ENCODE measurements at regions not wholly inside any gene's neighbourhood (a gene's known extent, or its start where the extent isn't known, plus 50 kb on each side); places are given as distances from the start of the nearest gene placed in this dataset.

GRCh38 chr10:43945094-43945730 is 296.5 kb upstream of the ZNF32 start:
- no peak for DNase-seq

DNA sequence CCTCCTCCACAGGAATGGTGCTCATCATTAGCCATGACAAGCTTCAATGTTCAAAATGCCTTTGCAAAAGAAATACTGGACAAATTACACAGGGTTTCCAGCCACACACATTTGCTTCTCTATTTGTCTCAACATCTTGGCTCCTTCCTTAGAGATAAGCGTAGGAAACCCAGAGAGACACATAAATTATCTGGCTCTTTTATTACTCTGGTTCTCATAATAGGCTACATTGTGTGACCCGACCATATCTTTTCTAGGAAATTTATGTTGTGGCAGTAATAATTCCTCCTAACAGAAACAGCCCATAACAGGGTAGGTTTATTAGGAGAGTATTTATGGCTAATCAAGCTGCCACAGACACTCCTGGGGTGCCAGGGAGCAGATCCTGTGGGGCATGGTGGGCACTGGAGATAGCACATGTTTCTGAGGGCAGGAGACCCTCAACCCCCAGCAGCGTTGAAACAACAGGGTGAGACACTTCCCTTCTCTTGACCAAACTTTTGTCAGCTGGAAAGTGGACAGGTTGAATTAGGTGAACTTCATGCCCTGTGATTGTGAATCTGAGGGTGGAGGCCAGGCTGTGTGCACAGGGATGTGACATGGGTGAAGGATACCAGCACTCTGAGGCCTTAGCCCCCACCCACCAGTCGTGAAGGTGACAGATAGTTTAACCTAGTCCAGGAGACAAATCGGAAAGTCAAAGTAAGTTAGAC is 295.9 kb upstream of the ZNF32 start:
- DNase-seq: no peak

GRCh38 chr10:43943818-43944360 is 295.2 kb upstream of the ZNF32 start:
- no peak for DNase-seq

GRCh38 chr10:43943119-43943817 is 294.6 kb upstream of the ZNF32 start:
- no peak for DNase-seq

- DNase-seq: no peak
These were observed 293.6 kb upstream of the ZNF32 start for GRCh38 chr10:43942096-43942850.

- DNase-seq: no peak
These were observed 292.5 kb upstream of the ZNF32 start for GRCh38 chr10:43940898-43941837.

DNA sequence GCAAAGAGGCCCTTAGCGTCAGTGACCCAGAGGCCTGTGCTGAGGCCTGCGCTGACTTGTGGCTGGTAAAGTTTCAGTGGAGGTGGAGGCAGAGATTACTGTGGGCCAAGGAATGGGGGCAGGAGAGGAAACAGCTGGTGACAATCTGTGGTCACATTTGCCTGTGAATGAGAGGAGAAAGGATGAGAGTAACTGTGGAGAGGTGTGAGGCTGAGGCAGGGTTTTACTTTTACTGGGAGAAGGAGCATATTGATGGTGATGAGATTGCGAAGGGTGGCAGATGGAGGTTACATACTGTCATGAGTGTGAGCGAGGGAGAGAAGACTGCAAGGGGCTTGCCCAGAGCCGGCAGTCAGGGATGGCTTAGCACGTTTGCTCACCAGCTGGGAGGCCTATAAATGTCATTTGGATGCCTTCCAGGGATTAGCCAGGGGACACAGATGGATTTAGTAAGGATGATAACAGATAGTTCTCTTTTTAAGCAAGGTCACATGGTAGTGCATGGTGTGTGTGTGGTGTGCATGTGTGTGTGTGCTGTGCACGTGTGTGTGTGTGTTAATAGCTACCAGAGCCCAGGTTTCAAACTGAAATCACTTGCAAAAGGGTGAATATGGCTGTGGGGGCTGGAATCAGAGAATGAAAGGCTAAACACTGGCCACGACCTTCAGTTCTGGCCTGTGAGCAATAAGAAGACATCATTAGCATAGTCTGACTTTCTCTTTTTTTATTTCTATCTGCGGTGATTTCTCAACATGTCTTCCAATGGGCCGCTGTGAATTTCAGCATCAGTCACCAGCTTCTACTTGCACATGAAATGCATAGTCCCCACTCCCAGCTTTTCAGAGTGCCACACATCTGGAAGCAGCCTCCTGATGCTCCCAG is 291.5 kb upstream of the ZNF32 start:
- no peak for DNase-seq

GRCh38 chr10:43939389-43939938 is 290.8 kb upstream of the ZNF32 start:
- DNase-seq: no peak

DNA sequence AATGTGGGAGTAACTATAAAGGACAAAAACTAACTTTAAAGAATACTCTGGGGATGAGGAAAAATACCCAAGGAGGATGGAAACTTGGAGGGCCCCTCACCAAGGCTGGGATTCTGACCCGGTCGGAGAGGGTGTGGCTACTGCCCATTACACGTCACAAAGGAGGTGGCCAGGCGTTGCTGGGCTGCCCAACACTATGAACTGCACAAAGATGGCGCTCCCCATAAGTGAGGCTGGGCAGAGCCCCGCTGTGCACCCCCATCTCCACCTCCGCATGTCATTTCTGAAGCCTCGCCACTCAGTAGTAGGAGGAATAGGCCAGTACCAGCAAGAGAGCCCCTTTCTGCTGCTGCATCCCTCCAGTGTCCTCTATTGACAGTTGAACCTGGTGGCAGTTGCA is 290.1 kb upstream of the ZNF32 start:
- no peak for DNase-seq

GRCh38 chr10:43931308-43931930 is 282.7 kb upstream of the ZNF32 start:
- no peak for DNase-seq

DNA sequence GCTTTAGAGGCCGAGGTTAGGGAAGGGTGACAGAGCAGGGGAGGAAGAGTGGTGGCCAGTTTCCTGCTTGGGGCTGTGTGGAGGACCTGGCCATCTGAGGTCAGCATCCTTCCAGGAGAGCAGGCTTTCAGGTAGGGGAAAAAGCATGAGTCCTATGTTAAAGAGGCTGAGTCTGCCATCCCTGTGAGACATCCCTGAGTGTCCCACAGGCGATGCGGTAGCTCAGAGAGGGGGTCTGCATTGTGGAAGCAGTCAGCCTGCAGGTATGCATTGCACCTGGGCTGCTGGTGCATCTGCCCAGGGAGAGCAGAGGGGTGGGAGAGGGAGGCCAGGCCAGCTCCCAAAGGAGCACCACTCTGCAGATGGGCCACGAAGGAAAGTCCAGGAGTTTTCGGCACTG is 282.1 kb upstream of the ZNF32 start:
- no peak for DNase-seq

DNA sequence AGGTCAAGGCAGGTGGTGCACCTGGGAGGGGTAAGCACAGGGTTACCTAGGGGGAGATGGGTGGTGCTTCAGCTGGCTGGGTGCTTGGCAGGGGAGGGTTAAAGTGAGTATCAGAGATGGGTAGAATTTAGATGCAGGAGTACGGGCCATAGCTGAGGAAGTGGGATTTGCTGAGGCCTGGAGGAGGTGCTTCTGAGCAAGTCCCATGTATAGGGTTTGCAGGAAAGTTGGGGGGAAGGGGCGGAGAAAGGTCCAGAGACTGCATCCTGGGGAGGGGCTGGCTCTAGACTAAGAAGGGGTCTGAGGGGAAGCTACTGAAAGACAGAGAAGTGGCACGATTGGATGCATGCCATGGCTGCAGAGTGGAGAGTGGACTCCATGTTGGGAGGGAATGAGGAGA is 281.6 kb upstream of the ZNF32 start:
- DNase-seq: no peak

DNA sequence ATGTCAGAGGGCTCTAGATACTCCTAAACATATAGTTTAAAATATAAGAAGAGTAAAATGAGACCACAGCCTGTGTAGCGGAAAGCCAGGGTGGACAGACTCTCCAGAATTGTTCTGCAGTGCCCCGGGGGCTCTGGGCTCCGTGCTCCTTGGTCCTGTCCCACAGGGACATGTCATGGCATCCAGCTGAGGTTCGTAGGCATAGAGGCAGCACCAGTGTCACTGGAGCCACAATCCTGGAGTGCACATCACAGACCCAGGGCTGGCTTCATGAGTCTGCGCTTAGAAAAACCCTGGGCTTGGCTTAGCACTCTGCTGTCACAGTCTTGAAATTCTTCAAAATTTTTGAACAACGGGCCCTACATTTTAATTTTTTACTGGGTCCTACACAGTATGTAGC is 280.4 kb upstream of the ZNF32 start:
- DNase-seq: no peak

- DNase-seq: no peak
These were observed 279.8 kb upstream of the ZNF32 start for GRCh38 chr10:43928425-43928968.

- no peak for DNase-seq
These were observed 278.3 kb upstream of the ZNF32 start for GRCh38 chr10:43926875-43927406.

- DNase-seq: no peak
These were observed 277.7 kb upstream of the ZNF32 start for GRCh38 chr10:43926371-43926770.

DNA sequence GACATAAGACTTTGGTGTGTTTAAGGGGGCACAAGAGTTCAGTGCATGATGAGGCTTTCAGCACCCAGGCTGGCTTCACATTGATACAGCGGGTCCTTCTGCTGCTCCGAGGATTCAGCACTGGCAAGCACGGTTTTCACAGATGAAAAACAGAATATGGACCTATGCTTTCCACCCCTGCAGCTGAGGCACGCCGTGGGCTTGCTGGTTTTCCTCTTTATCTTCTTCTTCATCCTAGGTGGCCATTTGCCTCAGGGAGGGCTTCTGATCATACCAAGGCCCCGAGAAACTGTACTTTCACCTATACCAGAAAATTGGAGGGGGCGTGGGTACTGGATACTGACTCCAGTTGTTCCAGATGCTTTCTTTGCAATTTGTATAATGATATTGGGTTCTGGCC is 277.1 kb upstream of the ZNF32 start:
- DNase-seq: no peak

DNA sequence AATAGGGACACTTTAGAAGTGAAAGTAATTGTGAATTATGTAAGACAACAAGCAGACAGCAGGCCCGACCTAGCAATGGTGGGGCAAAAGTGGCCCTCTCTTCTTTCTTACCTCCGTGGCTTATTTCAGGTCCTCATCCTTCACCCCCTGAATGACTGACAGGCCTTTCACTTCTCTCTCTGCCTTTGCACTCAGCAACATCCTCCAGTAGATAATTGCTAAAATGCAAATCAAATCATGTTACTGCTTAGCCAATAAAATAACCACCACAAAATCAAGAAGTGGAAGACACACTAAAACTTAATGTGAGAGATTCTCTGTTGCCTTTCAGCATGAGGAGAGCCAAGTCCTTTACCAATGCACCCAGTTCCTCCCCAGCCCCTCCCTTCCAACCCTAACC is 274.6 kb upstream of the ZNF32 start:
- no peak for DNase-seq
